ENCODE measurements at regions not wholly inside any gene's neighbourhood (a gene's known extent, or its start where the extent isn't known, plus 50 kb on each side); places are given as distances from the start of the nearest gene placed in this dataset.

DNA sequence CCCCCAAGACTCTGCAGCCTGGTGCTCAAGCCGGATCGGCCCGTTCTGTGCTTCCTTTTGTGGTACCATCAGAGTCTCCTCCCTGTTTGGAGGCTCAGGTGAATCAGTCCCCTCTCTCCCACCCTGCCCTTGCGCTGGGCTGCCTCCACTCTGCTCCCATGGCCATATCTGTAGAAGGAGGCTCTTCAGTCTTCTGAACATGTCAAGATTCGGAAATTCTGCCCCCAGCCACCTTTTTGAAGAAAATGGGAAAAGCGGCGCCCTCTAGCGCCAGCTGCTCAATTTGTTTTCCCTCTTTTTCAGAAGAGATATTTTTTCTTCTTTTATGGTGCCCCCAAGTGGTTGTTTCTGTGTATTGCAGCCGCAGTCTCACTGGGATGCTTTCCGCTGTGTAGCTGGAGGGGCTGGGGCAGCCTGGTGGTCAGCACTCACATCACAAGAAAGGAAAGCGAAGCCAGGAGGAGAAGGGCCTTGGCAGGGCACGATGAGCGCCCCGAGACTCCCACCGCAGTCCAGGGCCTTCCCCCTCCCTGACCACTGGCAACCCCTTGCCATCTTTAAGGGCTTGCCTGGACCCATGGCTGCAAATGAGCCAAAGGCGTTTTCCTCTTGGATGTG is 58.4 kb upstream of the CACNA1E start:
- CTCF ChIA-PET = interaction anchor here (0.6 to 2.3 kb wide), 38 partner anchors 8 to 889 kb away, joined by 3 to 33 read pairs (median 4); no protein-coding TSS in a partner anchor
- TF ChIP-seq, protein P1, sequence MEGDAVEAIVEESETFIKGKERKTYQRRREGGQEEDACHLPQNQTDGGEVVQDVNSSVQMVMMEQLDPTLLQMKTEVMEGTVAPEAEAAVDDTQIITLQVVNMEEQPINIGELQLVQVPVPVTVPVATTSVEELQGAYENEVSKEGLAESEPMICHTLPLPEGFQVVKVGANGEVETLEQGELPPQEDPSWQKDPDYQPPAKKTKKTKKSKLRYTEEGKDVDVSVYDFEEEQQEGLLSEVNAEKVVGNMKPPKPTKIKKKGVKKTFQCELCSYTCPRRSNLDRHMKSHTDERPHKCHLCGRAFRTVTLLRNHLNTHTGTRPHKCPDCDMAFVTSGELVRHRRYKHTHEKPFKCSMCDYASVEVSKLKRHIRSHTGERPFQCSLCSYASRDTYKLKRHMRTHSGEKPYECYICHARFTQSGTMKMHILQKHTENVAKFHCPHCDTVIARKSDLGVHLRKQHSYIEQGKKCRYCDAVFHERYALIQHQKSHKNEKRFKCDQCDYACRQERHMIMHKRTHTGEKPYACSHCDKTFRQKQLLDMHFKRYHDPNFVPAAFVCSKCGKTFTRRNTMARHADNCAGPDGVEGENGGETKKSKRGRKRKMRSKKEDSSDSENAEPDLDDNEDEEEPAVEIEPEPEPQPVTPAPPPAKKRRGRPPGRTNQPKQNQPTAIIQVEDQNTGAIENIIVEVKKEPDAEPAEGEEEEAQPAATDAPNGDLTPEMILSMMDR (tag by site-specific recombination; IDR thresholded peaks at IDR 0.05) = peak; percentile 93
- TF ChIP-seq ZNF660 (tag by site-specific recombination; IDR thresholded peaks at IDR 0.05) (peak; percentile 73; the same call in 1 of the 2 replicates), ZNF654 (tag by site-specific recombination; IDR thresholded peaks at IDR 0.05; ENCODE audit: low read depth) (peak; percentile 94), ZNF324 (tag by site-specific recombination; IDR thresholded peaks at IDR 0.05) (peak; percentile 40; the same call in 1 of the 2 replicates), ZNF2 (tag by site-specific recombination; IDR thresholded peaks at IDR 0.05) (peak; percentile 23; the same call in 1 of the 2 replicates), ZNF221 (tag by site-specific recombination; IDR thresholded peaks at IDR 0.05; ENCODE audit: borderline replicate concordance) (no peak)
- TF ChIP-seq, protein P2, sequence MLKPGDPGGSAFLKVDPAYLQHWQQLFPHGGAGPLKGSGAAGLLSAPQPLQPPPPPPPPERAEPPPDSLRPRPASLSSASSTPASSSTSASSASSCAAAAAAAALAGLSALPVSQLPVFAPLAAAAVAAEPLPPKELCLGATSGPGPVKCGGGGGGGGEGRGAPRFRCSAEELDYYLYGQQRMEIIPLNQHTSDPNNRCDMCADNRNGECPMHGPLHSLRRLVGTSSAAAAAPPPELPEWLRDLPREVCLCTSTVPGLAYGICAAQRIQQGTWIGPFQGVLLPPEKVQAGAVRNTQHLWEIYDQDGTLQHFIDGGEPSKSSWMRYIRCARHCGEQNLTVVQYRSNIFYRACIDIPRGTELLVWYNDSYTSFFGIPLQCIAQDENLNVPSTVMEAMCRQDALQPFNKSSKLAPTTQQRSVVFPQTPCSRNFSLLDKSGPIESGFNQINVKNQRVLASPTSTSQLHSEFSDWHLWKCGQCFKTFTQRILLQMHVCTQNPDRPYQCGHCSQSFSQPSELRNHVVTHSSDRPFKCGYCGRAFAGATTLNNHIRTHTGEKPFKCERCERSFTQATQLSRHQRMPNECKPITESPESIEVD (tag by site-specific recombination; IDR thresholded peaks at IDR 0.05) = no peak
- H3K4me3 ChIP-seq (ENCODE audit: low read depth, low read length) = no peak overlapping the region

DNA sequence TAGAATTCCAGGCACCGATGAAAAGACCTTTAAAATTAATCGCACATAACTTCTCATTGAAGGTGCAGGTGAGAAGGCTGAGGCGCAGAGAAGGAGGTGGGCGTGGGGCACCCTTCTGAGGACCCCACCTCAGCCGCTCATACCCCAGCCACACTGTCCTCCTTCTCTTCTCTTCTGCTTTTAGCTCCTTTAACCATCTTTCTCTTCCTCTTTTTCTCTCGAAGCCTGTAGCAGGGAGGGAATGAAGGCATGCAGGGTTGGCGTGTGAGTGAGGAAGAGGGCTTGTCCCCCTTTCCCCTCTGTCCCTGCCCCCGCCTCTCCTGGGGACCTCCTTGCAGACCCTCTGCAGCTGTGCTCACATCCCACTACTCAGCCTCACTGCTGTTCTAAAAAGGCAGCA is 57.8 kb upstream of the CACNA1E start:
- no peaks in the 10 kb centered on the region for H3K36me3 ChIP-seq (ENCODE audit: control insufficient read depth in 2 of 2, insufficient read depth in 1 of 2, low read length in 2 of 2)
- ChIA-PET POLR2A (no interaction called here), CTCF (interaction anchor here (0.5 to 2.3 kb wide), 34 partner anchors 9 to 890 kb away, joined by 3 to 33 read pairs (median 4); no protein-coding TSS in a partner anchor)
- no peaks in the 10 kb centered on the region for H3K4me1 ChIP-seq (ENCODE audit: control insufficient read depth, insufficient read depth, low read length)
- TF ChIP-seq SCRT2 (tag by site-specific recombination; IDR thresholded peaks at IDR 0.05) (no peak), ZNF335 (tag by site-specific recombination; conservative IDR thresholded peaks at IDR 0.05) (no peak), ZBTB7A (tag by site-specific recombination; IDR thresholded peaks at IDR 0.05; ENCODE audit: low read depth) (no peak), ZNF610 (tag by site-specific recombination; IDR thresholded peaks at IDR 0.05; ENCODE audit: borderline replicate concordance) (no peak), MEIS1 (CRISPR knock-in tag; IDR thresholded peaks at IDR 0.05; ENCODE audit: borderline replicate concordance) (no peak)
- TF ChIP-seq, protein P3, sequence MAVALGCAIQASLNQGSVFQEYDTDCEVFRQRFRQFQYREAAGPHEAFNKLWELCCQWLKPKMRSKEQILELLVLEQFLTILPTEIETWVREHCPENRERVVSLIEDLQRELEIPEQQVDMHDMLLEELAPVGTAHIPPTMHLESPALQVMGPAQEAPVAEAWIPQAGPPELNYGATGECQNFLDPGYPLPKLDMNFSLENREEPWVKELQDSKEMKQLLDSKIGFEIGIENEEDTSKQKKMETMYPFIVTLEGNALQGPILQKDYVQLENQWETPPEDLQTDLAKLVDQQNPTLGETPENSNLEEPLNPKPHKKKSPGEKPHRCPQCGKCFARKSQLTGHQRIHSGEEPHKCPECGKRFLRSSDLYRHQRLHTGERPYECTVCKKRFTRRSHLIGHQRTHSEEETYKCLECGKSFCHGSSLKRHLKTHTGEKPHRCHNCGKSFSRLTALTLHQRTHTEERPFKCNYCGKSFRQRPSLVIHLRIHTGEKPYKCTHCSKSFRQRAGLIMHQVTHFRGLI (tag by site-specific recombination; IDR thresholded peaks at IDR 0.05) = no peak
- TF ChIP-seq, protein P4, sequence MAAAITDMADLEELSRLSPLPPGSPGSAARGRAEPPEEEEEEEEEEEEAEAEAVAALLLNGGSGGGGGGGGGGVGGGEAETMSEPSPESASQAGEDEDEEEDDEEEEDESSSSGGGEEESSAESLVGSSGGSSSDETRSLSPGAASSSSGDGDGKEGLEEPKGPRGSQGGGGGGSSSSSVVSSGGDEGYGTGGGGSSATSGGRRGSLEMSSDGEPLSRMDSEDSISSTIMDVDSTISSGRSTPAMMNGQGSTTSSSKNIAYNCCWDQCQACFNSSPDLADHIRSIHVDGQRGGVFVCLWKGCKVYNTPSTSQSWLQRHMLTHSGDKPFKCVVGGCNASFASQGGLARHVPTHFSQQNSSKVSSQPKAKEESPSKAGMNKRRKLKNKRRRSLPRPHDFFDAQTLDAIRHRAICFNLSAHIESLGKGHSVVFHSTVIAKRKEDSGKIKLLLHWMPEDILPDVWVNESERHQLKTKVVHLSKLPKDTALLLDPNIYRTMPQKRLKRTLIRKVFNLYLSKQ (tag by site-specific recombination; IDR thresholded peaks at IDR 0.05; ENCODE audit: borderline replicate concordance) = no peak
- TF ChIP-seq, protein P5, sequence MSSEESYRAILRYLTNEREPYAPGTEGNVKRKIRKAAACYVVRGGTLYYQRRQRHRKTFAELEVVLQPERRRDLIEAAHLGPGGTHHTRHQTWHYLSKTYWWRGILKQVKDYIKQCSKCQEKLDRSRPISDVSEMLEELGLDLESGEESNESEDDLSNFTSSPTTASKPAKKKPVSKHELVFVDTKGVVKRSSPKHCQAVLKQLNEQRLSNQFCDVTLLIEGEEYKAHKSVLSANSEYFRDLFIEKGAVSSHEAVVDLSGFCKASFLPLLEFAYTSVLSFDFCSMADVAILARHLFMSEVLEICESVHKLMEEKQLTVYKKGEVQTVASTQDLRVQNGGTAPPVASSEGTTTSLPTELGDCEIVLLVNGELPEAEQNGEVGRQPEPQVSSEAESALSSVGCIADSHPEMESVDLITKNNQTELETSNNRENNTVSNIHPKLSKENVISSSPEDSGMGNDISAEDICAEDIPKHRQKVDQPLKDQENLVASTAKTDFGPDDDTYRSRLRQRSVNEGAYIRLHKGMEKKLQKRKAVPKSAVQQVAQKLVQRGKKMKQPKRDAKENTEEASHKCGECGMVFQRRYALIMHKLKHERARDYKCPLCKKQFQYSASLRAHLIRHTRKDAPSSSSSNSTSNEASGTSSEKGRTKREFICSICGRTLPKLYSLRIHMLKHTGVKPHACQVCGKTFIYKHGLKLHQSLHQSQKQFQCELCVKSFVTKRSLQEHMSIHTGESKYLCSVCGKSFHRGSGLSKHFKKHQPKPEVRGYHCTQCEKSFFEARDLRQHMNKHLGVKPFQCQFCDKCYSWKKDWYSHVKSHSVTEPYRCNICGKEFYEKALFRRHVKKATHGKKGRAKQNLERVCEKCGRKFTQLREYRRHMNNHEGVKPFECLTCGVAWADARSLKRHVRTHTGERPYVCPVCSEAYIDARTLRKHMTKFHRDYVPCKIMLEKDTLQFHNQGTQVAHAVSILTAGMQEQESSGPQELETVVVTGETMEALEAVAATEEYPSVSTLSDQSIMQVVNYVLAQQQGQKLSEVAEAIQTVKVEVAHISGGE (tag by site-specific recombination; conservative IDR thresholded peaks at IDR 0.05; ENCODE audit: low read depth) = no peak
- no peaks in the 10 kb centered on the region for H3K9me3 ChIP-seq (ENCODE audit: control insufficient read depth, insufficient read depth, low read depth, low read length)
- no peak overlapping the region for H3K4me3 ChIP-seq (ENCODE audit: low read depth, low read length)
- H3K27ac ChIP-seq (ENCODE audit: extremely low read depth, low read depth, low read length) = no peak overlapping the region

More for the DNA sequence above, 58.4 kb upstream of the CACNA1E start:
- POLR2A ChIA-PET = no interaction called here
- Histone ChIP-seq H3K4me1 (ENCODE audit: control insufficient read depth, insufficient read depth, low read length) (no peaks in the 10 kb centered on the region), H3K36me3 (ENCODE audit: control insufficient read depth in 2 of 2, insufficient read depth in 1 of 2, low read length in 2 of 2) (no peaks in the 10 kb centered on the region), H3K9me3 (ENCODE audit: control insufficient read depth, insufficient read depth, low read depth, low read length) (no peaks in the 10 kb centered on the region), H3K27ac (ENCODE audit: extremely low read depth, low read depth, low read length) (no peak overlapping the region)
